ENCODE measurements at regions not wholly inside any gene's neighbourhood (a gene's known extent, or its start where the extent isn't known, plus 50 kb on each side); places are given as distances from the start of the nearest gene placed in this dataset.
A peak's percentile ranks its signal among the peaks of the same experiment; 100 is the strongest.

- H3K36me3 ChIP-seq (ENCODE audit: control insufficient read depth in 1 of 2, insufficient read depth in 2 of 2, low read length in 2 of 2), result no peaks in the 10 kb centered on the region
- no peaks in the 10 kb centered on the region for H4K20me1 ChIP-seq (ENCODE audit: insufficient read depth)
- peak; percentile 66; the same call in 1 of the 2 replicates for ATAC-seq
- TF ChIP-seq SRF (IDR thresholded peaks at IDR 0.05; ENCODE audit: low read depth) (no peak), CTCF (IDR thresholded peaks at IDR 0.05 in 2 of 3, conservative IDR thresholded peaks at IDR 0.05 in 1 of 3; ENCODE audit: borderline replicate concordance in 1 of 3, insufficient read depth in 1 of 3, low read depth in 2 of 3, low read length in 2 of 3) (peak in 1 of 3 experiments; percentile 26; a peak in 1 of 6 replicates)
- H3K9ac ChIP-seq (ENCODE audit: low read length), result no peak overlapping the region
- no peak overlapping the region for H3K4me2 ChIP-seq (ENCODE audit: low read length)
- intact Hi-C loops (cut with micrococcal nuclease), result no loop called here
- H3K27me3 ChIP-seq (ENCODE audit: insufficient read depth, low read length), result peaks cover 27% of the 10 kb centered on the region; the same call in 1 of the 2 replicates
- ChIA-PET CTCF (no interaction called here), POLR2A (interaction anchor here (1.1 kb wide), 1 partner anchor 20 kb away, joined by 3 read pairs; no protein-coding TSS in a partner anchor), RAD21 (ENCODE audit: low non-redundant PET in 1 of 2, low total read pairs in 2 of 2, uncharacterized antibody in 2 of 2, unreplicated experiment in 2 of 2) (no interaction called here)
- no TSS peak for BruUV-seq (replicated peaks)
- H3K4me1 ChIP-seq (ENCODE audit: control insufficient read depth in 1 of 2, insufficient read depth in 2 of 2, low read length in 2 of 2), result no peaks in the 10 kb centered on the region
- no peak overlapping the region for H3K27ac ChIP-seq (ENCODE audit: low read depth, low read length)
- no peak overlapping the region for H3K4me3 ChIP-seq (replicated peaks in 1 of 2; ENCODE audit: low read depth in 1 of 2, low read length in 2 of 2)
- no peaks in the 10 kb centered on the region for H3K9me2 ChIP-seq (ENCODE audit: insufficient read depth)
- no peak overlapping the region for H2AFZ ChIP-seq (ENCODE audit: low read depth, low read length, poor library complexity, severe bottlenecking)
- H3K9me3 ChIP-seq (ENCODE audit: control insufficient read depth in 1 of 2, insufficient read depth in 1 of 2, low read depth in 1 of 2, low read length in 2 of 2), result no peaks in the 10 kb centered on the region
- H3K79me2 ChIP-seq (ENCODE audit: insufficient read depth, low read length), result no peaks in the 10 kb centered on the region
- no peak for DNase-seq (ENCODE audit: low read depth, low spot score)
Measured at GRCh38 chr17:79504181-79504605, 106.7 kb downstream of the RBFOX3 start.

GRCh38 chr17:79503126-79503839 lies 107.6 kb downstream of the RBFOX3 start:
- intact Hi-C loops (cut with micrococcal nuclease), result no loop called here
- POLR2A ChIA-PET, result interaction anchor here (1.1 kb wide), 1 partner anchor 21 kb away, joined by 3 read pairs; no protein-coding TSS in a partner anchor
- CTCF ChIA-PET, result no interaction called here

More at GRCh38 chr17:79503126-79503839, 107.6 kb downstream of the RBFOX3 start:
- H3K27ac ChIP-seq (ENCODE audit: low read depth, low read length), result no peak overlapping the region
- H3K9me2 ChIP-seq (ENCODE audit: insufficient read depth), result no peaks in the 10 kb centered on the region
- H3K4me2 ChIP-seq (ENCODE audit: low read length), result no peak overlapping the region
- H2AFZ ChIP-seq (ENCODE audit: low read depth, low read length, poor library complexity, severe bottlenecking), result no peak overlapping the region
- H3K79me2 ChIP-seq (ENCODE audit: insufficient read depth, low read length), result no peaks in the 10 kb centered on the region
- RAD21 ChIA-PET (ENCODE audit: low non-redundant PET in 1 of 2, low total read pairs in 2 of 2, uncharacterized antibody in 2 of 2, unreplicated experiment in 2 of 2), result no interaction called here
- no peak for TF ChIP-seq EZH2 (IDR thresholded peaks at IDR 0.05)
- no peak for TF ChIP-seq EGR1 (IDR thresholded peaks at IDR 0.05; ENCODE audit: low read depth)
- no peak for TF ChIP-seq FOSL1 (IDR thresholded peaks at IDR 0.05; ENCODE audit: low read depth)
- TF ChIP-seq SRF (IDR thresholded peaks at IDR 0.05; ENCODE audit: low read depth), result no peak
- no peak for TF ChIP-seq ZFX (IDR thresholded peaks at IDR 0.05)
- no peak for TF ChIP-seq YY1 (IDR thresholded peaks at IDR 0.05; ENCODE audit: extremely low read depth, insufficient replicate concordance, low read depth, low read length)
- TF ChIP-seq CTCF (IDR thresholded peaks at IDR 0.05 in 2 of 3, conservative IDR thresholded peaks at IDR 0.05 in 1 of 3; ENCODE audit: borderline replicate concordance in 1 of 3, insufficient read depth in 1 of 3, low read depth in 2 of 3, low read length in 2 of 3), result no peak
- no peak for TF ChIP-seq POLR2AphosphoS5 (IDR thresholded peaks at IDR 0.05; ENCODE audit: low read depth, low read length)
- no peaks in the 10 kb centered on the region for H3K9me3 ChIP-seq (ENCODE audit: control insufficient read depth in 1 of 2, insufficient read depth in 1 of 2, low read depth in 1 of 2, low read length in 2 of 2)
- no peaks in the 10 kb centered on the region for H3K4me1 ChIP-seq (ENCODE audit: control insufficient read depth in 1 of 2, insufficient read depth in 2 of 2, low read length in 2 of 2)
- H3K27me3 ChIP-seq (ENCODE audit: insufficient read depth, low read length), result peaks cover 27% of the 10 kb centered on the region; the same call in 1 of the 2 replicates
- ATAC-seq, result no peak
- BruUV-seq (replicated peaks), result no TSS peak
- DNase-seq (ENCODE audit: low read depth, low spot score), result no peak
- H3K9ac ChIP-seq (ENCODE audit: low read length), result no peak overlapping the region
- no peaks in the 10 kb centered on the region for H3K36me3 ChIP-seq (ENCODE audit: control insufficient read depth in 1 of 2, insufficient read depth in 2 of 2, low read length in 2 of 2)
- no peak overlapping the region for H3K4me3 ChIP-seq (replicated peaks in 1 of 2; ENCODE audit: low read depth in 1 of 2, low read length in 2 of 2)
- H4K20me1 ChIP-seq (ENCODE audit: insufficient read depth), result no peaks in the 10 kb centered on the region
